ENCODE measurements at regions not wholly inside any gene's neighbourhood (a gene's known extent, or its start where the extent isn't known, plus 50 kb on each side); places are given as distances from the start of the nearest gene placed in this dataset.

DNA sequence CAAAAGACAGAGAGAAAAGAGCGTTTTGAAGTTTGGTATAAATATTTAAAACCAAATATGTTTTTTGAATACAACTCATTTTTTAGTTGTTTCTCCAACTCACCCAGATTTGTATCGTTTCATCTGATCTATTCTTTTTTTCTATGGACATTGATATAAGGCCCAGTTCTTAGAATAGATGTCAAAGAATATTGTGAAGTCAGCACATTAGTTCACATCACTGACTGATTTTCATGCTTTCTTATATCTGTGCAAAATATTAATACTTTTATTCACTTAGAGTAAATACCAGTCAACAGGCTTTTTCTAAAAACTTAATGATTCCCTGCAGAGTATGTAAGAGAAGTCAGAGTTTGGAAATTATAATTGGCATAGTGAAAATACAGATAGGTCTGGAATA, 254.4 kb upstream of the PTPRD start:
- H3K9me3 ChIP-seq (ENCODE audit: control insufficient read depth, insufficient read depth, low read depth, low read length) = no peaks in the 10 kb centered on the region
- ChIA-PET CTCF (no interaction called here), POLR2A (no interaction called here)
- no peaks in the 10 kb centered on the region for H3K36me3 ChIP-seq (ENCODE audit: control insufficient read depth, insufficient read depth, low read length)
- TF ChIP-seq CTCF (IDR thresholded peaks at IDR 0.05) (no peak), SIN3A (IDR thresholded peaks at IDR 0.05; ENCODE audit: borderline replicate concordance, insufficient read depth, low read depth, low read length) (no peak), TCF7L2 (IDR thresholded peaks at IDR 0.05; ENCODE audit: low read depth, low read length) (no peak), POLR2AphosphoS5 (IDR thresholded peaks at IDR 0.05; ENCODE audit: low read depth, low read length) (no peak)
- TF ChIP-seq, protein P1, sequence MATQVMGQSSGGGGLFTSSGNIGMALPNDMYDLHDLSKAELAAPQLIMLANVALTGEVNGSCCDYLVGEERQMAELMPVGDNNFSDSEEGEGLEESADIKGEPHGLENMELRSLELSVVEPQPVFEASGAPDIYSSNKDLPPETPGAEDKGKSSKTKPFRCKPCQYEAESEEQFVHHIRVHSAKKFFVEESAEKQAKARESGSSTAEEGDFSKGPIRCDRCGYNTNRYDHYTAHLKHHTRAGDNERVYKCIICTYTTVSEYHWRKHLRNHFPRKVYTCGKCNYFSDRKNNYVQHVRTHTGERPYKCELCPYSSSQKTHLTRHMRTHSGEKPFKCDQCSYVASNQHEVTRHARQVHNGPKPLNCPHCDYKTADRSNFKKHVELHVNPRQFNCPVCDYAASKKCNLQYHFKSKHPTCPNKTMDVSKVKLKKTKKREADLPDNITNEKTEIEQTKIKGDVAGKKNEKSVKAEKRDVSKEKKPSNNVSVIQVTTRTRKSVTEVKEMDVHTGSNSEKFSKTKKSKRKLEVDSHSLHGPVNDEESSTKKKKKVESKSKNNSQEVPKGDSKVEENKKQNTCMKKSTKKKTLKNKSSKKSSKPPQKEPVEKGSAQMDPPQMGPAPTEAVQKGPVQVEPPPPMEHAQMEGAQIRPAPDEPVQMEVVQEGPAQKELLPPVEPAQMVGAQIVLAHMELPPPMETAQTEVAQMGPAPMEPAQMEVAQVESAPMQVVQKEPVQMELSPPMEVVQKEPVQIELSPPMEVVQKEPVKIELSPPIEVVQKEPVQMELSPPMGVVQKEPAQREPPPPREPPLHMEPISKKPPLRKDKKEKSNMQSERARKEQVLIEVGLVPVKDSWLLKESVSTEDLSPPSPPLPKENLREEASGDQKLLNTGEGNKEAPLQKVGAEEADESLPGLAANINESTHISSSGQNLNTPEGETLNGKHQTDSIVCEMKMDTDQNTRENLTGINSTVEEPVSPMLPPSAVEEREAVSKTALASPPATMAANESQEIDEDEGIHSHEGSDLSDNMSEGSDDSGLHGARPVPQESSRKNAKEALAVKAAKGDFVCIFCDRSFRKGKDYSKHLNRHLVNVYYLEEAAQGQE (IDR thresholded peaks at IDR 0.05; ENCODE audit: insufficient read depth in 1 of 2, low read depth in 2 of 2, low read length in 1 of 2) = no peak
- in situ Hi-C loops (cut with HindIII; ENCODE audit: low pct_unique_long_range_greater_than_20kb, low sequenced_read_pairs) = no loop called here
- DNase-seq (ENCODE audit: low read depth, low spot score) (no peak), ATAC-seq (no peak)
- no TSS peak for BruUV-seq (replicated peaks)
- no peak overlapping the region for H3K27ac ChIP-seq (ENCODE audit: low read length)
- no peaks in the 10 kb centered on the region for H3K4me1 ChIP-seq (ENCODE audit: control insufficient read depth, insufficient read depth, low read length)
- no peak overlapping the region for H3K4me3 ChIP-seq (ENCODE audit: low read depth in 2 of 2, low read length in 2 of 2)
- intact Hi-C loops (cut with micrococcal nuclease; ENCODE audit: unreplicated experiment) = no loop called here
- no peaks in the 10 kb centered on the region for H3K27me3 ChIP-seq (ENCODE audit: control insufficient read depth, insufficient read depth, low read length)

DNA sequence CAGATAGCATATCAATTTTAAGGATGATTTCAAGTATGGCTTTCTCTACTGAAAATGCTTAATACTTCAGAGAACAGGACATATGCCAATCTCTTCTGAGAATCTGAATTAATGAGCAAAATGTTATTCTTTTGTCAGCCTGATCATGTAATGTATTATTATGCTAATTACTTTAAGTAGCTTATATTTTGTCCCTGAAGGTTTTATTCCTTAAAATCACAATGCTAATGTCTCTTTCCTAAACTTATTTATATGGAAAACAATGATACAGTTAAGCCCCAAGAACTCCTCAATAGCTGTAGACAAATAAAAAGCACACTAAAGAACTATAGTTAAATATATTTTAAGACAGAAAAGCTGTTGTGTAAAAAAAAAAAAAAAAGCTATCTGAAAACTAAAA, 256.9 kb upstream of the PTPRD start:
- CTCF ChIA-PET = no interaction called here
- no TSS peak for BruUV-seq (replicated peaks)
- Histone ChIP-seq H3K4me3 (ENCODE audit: low read depth in 2 of 2, low read length in 2 of 2) (no peak overlapping the region), H3K27me3 (ENCODE audit: control insufficient read depth, insufficient read depth, low read length) (no peaks in the 10 kb centered on the region), H3K9me3 (ENCODE audit: control insufficient read depth, insufficient read depth, low read depth, low read length) (no peaks in the 10 kb centered on the region), H3K4me1 (ENCODE audit: control insufficient read depth, insufficient read depth, low read length) (no peaks in the 10 kb centered on the region), H3K27ac (ENCODE audit: low read length) (no peak overlapping the region), H3K36me3 (ENCODE audit: control insufficient read depth, insufficient read depth, low read length) (no peaks in the 10 kb centered on the region)
- in situ Hi-C loops (cut with HindIII; ENCODE audit: low pct_unique_long_range_greater_than_20kb, low sequenced_read_pairs) = no loop called here
- intact Hi-C loops (cut with micrococcal nuclease; ENCODE audit: unreplicated experiment) = no loop called here
- TF ChIP-seq, protein P1 (IDR thresholded peaks at IDR 0.05; ENCODE audit: insufficient read depth in 1 of 2, low read depth in 2 of 2, low read length in 1 of 2) = no peak
- TF ChIP-seq POLR2AphosphoS5 (IDR thresholded peaks at IDR 0.05; ENCODE audit: low read depth, low read length) = no peak
- no peak for TF ChIP-seq SIN3A (IDR thresholded peaks at IDR 0.05; ENCODE audit: borderline replicate concordance, insufficient read depth, low read depth, low read length)
- TF ChIP-seq TCF7L2 (IDR thresholded peaks at IDR 0.05; ENCODE audit: low read depth, low read length) = no peak
- TF ChIP-seq CTCF (IDR thresholded peaks at IDR 0.05) = no peak
- no peak for ATAC-seq
- POLR2A ChIA-PET = no interaction called here
- no peak for DNase-seq (ENCODE audit: low read depth, low spot score)

Measured in Panc1 (cell line).